Right kidney (tissue), 1 donor: ENCODE measurements at regions not wholly inside any gene's neighbourhood (a gene's known extent, or its start where the extent isn't known, plus 50 kb on each side); places are given as distances from the start of the nearest gene placed in this dataset.
"Not testable (repeated sequence)": the region's sequence is repeated elsewhere in the genome, so short reads cannot be mapped to it uniquely, and the experiment has no call there.

Experiments
- DNase-seq: peaks from one replicate; pipeline ENCODE4 v3.0.0-alpha.2; 2016

DNA sequence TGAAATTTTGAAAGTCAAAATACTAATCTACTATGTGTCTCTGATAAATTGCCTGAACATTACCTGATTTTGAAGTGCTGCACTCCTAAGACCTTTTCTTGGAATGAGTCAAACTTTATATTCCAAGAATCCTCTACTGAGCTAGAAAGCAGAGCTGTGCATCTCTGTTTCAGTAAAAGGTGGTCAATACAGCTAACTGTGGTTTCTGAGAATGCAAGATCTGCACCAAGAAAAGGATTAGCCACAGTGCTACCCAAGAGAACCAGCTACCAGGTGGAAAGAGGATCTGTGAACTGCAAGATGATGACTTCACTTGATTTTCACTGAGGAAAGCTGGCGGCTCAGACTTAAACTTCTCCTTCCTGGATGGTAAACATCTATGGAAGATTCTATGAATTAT is 289.3 kb downstream of the LIPI start:
- DNase-seq = not testable (repeated sequence)

DNA sequence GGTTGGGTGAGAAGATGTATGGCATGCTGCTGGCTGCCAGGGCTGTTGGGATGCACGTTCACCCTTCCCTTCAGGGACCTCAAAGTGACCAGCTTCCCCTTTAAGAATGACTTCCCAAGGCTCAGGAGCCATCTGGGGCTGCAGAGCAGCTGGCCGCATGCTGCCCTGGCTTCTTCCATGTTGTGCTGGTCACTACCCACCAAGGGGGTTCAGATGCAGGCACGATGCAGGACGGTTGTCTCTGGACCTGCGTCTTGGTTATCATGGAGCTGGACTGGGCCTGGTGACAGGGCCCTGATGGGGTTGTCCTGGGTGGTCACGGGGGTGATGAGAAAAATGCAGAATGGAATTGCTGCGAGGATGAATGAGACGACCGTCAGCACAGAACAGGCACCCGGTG is 297.8 kb downstream of the POTED start:
- DNase-seq = not testable (repeated sequence)

DNA sequence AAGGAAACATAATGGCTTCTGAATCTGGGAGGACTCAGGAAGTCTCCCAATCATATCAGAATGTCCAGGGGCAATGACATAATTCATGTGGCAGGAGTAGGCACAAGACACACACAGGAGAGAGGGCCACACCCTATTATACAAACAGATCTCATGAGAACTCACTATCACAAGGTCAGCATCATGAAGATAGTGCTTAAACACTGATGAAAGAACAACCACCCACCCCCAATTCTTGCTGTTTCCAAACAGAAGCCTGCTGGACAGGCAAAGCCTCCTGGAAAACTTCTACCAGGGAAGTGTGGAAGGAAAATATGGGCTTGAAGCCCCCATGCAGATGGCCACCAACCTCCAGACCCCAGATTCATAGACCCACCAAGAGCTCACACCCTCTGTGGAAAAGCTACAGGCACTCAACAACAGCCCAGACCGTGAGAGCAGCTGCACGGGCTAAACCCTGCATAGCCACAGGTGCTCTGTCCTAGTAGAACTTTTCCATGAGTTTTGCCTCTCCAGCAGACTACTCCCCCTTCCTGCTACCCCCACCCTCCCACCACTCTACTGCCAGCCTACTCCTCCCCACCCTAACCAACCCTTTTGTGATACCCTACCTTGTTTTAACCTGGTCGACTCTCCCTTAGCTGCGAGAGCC is 287.1 kb downstream of the POTED start:
- not testable (repeated sequence) for DNase-seq

DNA sequence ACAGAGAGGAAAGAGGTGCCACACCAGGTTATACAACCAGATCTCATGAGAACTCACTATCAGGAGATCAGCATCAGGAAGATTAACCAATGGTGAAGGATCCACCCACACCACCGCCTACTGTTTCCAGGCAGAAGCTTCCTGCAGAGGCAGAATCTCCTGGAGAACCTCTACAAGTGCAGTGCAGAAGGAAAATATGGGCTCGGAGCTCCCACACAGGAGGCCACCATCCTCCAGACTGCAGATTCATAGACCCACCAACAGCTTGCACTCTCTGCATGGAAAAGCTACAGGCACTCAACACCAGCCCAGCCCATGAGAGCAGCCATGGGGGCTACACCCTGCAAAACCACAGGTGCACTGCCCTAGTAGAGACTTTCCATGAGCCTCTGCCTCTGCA is 284.0 kb downstream of the POTED start:
- not testable (repeated sequence) for DNase-seq

DNA sequence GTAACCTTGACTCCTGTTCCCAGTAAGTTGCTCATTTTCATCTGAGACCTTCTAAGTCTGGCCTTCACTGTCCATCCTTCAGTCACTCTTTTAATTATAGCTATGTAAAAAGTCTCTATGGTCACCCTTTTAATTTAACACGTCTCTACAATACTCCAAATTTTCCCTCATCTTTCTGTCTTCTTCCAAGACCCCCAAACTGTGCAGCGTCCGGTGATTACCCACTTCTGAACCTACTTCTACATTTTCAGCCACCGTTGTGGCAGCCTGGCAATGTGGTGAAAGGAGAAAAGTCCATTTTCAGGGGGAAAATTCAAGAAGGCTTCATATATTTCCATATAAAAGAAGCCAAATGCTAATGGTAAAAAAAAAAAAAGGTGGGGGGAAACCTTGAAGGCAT is 283.4 kb downstream of the POTED start:
- not testable (repeated sequence) for DNase-seq

DNA sequence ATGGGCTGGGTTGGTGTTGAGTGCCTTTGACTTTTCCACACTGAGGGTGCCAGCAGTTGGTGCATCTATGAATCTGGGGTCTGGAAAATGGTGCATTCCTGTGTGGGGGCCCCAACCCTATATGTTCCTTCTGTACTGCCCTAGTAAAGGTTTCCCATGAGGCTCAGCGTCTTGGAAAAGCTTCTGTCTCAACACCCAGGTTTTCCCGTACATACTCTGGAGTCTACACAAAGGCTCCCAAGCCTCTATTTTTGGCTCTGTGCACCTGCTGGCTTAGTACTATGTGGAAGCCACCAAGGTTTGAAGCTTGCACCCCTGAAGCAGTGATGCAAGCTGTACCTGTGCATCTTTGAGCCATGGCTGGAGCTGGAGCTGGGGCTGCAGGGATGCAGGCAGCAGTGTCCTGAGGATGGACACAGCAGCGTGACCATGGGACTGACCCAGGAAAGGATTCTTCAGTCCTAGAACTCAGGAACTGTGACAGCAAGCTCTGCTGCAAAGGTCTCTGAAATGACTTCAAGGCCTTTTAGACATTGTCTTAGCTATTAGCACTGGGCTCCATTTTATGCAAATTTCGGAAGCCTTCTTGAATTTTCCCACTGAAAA is 282.7 kb downstream of the POTED start:
- not testable (repeated sequence) for DNase-seq

DNA sequence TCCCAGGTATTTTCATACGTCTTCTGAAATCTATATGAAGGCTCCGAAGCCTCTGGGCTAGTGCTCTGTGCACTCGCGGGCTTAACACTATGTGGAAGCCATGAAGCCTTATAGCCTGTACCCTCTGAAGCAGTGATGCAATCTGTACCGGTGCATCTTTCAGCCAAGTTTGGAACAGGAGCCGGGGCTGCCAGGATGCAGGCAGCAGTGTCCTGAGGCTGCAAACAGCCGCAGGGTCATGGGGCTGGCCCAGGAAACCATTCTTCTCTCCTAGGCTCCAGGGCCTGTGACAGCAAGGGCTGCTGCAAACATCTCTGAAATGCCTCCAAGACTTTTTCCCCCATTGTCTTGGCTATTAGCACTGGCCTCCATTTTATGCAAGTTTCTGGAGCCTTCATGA is 279.6 kb downstream of the POTED start:
- DNase-seq = not testable (repeated sequence)

DNA sequence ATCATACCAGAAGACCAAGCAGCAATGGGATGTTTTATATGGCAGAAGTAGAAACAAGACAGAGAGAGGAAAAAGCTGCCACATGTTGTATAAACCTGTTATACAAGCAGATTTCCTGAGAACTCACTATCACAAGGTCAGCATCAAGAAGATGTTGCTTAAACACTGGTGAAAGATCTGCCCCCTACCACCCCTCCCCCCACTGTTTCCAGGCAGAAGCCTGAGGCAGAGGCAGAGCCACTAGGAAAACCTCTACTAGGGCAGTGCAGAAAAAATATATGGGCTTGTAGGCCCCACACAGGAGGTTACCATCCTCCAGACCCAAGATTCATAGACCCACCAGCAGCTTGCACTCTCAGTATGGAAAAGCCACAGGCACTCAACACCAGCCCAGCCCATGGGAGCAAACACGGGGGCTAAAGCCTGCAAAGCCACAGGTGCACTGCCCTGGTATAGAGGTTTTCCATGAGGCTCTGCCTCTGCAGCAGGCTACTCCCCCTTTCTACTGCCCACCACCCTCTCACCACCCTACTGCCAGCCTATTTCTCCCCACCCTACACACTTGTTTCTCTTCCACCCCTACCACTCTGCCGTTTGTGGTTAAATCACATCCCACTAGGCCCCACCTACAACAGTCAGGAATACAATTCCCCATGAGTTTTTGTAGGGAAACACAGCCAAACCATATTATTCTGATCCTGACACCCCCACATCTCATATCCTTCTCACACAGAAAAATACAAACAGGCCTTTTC is 274.2 kb downstream of the POTED start:
- not testable (repeated sequence) for DNase-seq

DNA sequence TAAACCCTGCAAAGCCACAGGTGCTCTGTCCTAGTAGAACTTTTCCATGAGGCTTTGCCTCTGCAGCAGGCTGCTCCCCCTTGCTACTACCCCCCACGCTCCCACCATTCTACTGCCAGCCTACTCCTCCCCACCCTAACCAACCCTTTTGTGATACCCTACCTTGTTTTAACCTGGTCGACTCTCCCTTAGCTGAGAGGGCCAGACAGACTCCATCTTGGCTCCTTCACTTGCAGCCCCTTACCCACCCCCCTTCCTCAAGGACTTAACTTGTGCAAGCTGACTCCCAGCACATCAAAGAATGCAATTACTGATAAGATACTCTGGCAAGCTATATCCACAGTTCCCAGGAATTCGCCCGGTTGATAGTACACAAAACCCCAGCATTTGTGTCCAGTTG is 267.9 kb downstream of the POTED start:
- DNase-seq = not testable (repeated sequence)

DNA sequence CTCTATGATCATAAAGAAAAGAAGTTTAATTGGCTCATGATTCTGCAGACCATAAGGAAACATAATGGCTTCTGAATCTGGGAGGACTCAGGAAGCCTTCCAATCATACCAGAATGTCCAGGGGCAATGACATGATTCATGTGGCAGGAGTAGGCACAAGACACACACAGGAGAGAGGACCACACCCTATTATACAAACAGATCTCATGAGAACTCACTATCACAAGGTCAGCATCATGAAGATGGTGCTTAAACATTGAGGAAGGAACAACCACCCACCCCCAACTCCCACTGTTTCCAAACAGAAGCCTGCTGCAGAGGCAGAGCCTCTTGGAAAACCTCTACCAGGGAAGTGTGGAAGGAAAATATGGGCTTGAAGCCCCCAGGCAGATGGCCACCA is 267.4 kb downstream of the POTED start:
- not testable (repeated sequence) for DNase-seq

DNA sequence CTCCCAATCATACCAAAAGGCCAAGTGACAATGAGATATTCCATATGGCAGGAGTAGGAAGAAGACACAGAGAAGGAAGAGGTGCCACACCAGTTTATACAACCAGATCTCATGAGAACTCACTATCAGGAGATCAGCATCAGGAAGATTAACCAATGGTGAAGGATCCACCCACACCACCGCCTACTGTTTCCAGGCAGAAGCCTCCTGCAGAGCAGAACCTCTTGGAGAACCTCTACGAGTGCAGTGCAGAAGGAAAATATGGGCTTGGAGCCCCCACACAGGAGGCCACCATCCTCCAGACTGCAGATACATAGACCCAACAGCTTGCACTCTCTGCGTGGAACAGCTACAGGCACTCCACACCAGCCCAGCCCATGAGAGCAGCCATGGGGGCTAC is 264.4 kb downstream of the POTED start:
- not testable (repeated sequence) for DNase-seq

DNA sequence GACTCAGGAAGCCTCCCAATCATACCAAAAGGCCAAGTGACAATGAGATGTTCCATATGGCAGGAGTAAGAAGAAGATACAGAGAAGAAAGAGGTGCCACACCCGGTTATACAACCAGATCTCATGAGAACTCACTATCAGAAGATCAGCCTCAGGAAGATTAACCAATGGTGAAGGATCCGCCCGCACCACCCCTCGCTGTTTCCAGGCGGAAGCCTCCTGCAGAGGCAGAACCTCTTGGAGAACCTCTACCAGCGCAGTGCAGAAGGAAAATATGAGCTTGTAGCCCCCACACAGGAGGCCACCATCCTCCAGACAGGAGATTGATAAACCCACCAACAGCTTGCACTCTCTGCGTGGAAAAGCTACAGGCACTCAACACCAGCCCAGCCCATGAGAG is 245.1 kb downstream of the POTED start:
- no peak for DNase-seq

DNA sequence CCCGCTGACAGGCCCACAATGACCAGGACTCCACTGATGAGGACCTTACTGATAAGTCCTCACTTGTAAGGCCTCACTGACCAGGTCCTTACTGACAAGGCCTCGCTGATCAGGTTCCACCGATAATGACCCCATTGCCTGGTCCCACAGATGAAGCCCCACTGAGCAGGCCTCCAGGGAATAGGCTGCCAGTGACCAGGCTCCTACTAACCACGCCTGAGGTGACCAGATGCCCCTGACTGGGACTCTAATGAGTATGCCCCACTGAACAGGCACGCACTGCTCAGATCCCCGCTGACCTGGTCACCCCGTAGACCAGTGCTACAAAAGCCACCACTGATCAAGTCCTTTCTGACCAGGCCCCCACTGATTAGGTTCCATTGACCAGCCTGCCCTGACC is 241.2 kb downstream of the POTED start:
- DNase-seq = not testable (repeated sequence)

DNA sequence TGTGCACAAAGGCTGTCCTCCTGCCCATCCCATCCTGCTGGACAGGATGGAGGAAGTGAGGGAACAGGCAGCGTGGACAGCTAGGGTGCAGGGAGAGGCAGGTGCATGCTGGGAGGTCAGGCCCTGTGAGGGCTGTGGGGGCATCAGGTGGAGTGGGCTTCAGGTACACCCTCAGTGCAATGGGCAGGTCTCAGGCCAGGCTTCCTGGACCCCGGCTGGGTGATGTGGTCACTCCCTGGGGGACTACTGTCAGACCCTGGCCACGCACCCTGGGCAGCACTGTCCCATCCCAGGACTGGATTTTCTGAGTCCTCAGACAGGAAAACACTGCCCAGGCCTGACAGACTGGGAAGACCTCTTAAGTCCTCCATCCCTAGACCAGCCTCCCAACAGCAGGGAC is 239.9 kb downstream of the POTED start:
- DNase-seq = not testable (repeated sequence)

DNA sequence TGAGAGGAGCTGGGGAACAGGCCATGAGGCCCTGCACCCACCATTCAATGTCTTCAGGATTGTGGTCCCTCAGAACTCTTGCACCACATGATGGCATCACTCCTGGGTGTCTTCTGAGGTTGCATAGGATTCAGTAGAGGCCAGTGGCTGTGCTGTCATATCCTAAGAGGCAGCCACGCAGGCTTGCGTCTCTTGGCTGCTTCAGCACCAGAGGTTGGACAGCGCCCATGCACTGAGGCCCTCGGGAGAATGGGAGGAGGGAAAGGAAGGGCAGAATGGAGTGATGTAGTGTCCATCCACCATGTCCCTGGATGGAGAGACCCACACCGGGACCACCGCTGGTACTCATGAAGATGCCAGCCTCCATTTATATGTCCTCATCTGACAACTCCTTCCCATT is 237.1 kb downstream of the POTED start:
- DNase-seq = not testable (repeated sequence)

DNA sequence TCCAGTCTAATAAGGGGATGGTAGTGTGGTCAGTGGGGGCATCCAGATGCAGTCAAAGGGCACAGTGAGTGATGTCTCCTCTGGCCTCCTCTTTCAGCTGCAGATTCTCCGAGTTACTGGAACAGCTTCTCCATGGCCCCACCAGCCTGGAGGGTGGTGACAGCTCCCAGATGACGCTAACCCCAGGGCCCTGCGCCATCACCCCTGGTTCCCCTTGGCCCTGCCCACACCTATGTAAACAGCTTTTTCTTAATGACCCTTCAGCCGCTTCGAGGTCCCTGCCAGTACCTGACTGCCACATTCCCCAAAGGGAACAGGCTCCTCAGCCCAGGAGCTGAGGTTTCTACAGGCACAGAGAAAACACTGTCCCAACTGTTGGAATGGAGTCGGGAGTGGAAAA is 235.0 kb downstream of the POTED start:
- DNase-seq = not testable (repeated sequence)

DNA sequence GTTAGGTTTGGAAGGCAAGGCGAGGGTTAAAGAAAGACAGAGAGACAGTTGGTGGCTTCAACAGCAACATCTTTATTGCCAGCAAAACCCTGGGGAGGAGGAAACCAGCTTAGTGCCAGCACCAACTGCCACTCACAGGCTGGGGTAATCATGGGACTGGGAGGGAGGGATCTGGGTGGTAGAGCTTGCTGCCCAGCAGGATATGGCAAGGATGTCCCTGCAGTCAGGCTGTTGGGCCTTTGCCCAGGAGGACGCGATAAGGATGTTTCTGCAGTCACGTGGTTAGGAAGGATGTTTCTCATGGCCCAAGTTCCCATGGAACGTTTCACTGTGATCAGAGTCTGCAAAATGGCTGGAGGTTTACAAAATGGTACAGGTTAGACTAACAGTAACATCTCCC is 233.5 kb downstream of the POTED start:
- not testable (repeated sequence) for DNase-seq

DNA sequence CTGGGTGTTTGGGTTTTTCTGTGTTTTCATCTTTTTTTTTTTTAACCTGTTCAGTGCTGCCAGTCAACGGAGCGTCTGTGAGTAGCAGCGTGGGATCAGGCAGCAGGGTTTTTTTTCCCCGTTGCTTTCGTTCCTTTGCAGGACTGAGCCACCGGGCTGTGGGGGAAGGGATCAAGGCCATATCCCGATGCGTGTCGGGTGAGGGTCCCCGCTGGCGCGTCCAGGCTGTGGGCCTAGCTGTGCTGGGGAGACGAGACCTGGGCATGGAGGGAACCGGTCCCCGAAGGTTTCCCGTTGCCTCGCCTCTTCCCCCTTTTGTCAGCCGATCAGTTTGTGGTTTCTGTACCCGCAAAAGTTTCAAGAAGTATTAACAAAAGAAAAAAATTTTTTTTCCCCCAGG is 218.1 kb downstream of the POTED start:
- not testable (repeated sequence) for DNase-seq

DNA sequence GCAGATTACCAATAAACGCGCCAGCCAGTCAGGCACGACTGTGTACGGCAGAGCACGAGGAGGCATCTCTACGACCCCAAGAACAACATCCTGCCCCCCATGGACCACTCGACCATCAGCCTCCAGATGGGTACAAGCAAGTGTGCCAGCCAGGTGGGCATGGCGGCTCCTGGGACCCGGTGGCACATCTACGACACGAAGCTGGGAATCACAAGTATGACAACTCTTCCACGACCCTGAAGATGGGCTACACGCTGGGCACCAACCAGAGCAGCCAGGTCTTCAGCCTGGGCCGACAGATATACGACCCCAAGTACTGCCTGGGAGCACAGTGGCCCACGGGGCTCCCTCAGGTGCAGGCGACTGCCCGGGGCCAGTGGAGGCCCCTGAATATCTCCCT is 217.6 kb downstream of the POTED start:
- DNase-seq = no peak

DNA sequence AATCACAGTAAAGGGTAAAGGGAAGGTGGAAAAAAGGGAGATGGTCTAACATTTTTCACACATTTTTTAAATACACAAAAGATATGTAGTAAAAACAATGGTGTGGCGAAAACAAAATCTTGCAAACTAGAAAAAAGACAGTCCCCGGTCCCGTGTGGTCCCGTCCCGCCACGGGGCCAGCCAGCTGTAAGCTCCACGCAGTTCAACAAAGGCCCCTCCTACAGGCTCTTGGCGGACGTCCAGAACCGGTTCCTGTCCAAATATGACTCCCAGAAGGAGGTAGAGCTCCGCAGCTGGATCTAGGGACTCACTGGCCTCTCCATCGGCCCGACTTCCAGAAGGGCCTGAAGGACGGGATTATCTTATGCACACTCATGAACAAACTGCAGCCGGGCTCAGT is 216.9 kb downstream of the POTED start:
- DNase-seq = not testable (repeated sequence)

DNA sequence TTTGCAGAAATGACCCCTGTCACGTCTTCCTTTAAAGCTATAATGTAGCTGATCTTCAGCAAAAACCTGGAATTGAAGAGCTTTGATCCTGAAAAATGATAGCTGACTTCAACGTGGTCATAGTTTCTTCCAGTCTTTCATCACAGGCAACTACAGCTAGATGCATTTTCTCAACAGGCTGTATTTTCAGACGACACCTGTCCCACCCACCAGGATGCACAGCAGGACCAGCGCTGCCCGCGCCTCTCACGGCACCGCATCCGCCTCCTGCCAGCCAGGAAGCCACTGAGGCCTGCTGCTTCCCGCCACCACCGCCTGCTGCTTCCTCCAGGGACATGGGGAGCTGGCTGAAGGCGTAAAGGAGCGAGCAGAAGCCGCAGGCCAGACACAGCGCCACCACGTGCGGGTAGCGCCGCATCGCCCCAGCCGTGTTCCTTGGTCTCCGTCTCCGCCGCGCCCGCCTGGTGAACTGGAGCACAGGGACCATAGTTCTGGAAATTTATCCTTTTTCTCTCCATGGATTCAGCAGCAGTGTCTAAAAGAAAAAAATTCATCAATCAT is 215.7 kb downstream of the POTED start:
- DNase-seq = not testable (repeated sequence)

DNA sequence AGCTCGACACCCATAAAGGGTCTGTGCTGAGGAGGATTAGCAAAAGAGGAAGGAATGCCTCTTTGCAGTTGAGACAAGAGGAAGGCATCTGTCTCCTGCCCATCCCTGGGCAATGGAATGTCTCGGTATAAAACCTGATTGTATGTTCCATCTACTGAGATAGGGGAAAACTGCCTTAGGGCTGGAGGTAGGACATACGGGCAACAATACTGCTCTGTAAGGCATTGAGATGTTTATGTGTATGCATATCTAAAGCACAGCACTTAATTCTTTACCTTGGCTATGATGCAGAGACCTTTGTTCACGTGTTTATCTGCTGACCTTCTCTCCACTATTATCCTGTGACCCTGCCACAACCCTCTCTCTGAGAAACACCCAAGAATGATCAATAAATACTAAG is 210.7 kb downstream of the POTED start:
- not testable (repeated sequence) for DNase-seq

DNA sequence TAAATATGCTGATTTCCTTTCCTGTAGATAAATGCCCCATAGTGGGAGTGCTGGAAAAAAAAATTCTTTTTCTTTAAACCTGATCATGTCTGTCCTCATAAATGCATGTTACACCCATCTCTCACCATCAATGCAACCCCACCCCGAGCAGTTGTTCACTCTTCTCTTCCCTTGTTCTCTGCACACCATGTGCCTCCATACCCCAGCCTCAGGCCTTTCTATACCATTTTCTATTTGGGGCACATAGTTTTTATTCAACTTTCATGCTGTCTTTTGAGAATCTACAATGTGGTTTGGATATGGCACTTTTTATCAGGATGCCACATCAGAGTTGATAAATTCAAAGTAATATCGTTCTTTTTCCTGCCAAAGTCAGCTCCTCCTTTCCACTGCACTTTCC is 202.6 kb downstream of the POTED start:
- not testable (repeated sequence) for DNase-seq
